ENCODE measurements at regions not wholly inside any gene's neighbourhood (a gene's known extent, or its start where the extent isn't known, plus 50 kb on each side); places are given as distances from the start of the nearest gene placed in this dataset.

- TF ChIP-seq, protein P1, sequence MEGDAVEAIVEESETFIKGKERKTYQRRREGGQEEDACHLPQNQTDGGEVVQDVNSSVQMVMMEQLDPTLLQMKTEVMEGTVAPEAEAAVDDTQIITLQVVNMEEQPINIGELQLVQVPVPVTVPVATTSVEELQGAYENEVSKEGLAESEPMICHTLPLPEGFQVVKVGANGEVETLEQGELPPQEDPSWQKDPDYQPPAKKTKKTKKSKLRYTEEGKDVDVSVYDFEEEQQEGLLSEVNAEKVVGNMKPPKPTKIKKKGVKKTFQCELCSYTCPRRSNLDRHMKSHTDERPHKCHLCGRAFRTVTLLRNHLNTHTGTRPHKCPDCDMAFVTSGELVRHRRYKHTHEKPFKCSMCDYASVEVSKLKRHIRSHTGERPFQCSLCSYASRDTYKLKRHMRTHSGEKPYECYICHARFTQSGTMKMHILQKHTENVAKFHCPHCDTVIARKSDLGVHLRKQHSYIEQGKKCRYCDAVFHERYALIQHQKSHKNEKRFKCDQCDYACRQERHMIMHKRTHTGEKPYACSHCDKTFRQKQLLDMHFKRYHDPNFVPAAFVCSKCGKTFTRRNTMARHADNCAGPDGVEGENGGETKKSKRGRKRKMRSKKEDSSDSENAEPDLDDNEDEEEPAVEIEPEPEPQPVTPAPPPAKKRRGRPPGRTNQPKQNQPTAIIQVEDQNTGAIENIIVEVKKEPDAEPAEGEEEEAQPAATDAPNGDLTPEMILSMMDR (IDR thresholded peaks at IDR 0.05; ENCODE audit: low read depth, low read length), result no peak
- DNase-seq (ENCODE audit: extremely low read depth, low read depth), result no peak
Observed at GRCh38 chr16:6114691-6115090, 1017.1 kb upstream of the EEF2KMT start.

- TF ChIP-seq, protein P1 (IDR thresholded peaks at IDR 0.05; ENCODE audit: low read depth, low read length), result no peak
- DNase-seq (ENCODE audit: extremely low read depth, low read depth), result no peak
Observed at GRCh38 chr16:6113749-6114148, 1016.2 kb upstream of the EEF2KMT start.

DNA sequence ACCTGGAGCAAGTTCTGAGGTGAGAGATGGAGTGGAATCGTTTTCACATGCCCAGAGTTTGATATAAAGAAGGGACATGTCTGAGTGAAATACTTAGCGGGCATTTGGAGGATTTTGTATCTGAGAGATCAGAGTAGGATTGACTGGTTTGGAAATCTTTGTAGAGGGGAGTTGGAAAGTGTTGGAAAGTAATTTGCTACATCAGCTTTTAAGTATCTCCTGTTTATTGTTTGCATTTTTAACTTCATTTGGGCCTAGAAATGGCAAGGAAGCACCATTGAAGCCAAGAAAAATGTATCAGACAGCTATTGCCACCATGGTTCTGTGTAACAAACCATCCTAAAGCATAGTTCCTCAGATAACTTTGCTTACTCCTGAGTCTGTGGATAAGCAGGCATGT, 1015.1 kb upstream of the EEF2KMT start:
- DNase-seq (ENCODE audit: extremely low read depth, low read depth), result no peak
- TF ChIP-seq, protein P1 (IDR thresholded peaks at IDR 0.05; ENCODE audit: low read depth, low read length), result no peak

GRCh38 chr16:6111390-6111789, 1013.8 kb upstream of the EEF2KMT start:
- TF ChIP-seq, protein P1 (IDR thresholded peaks at IDR 0.05; ENCODE audit: low read depth, low read length), result no peak
- no peak for DNase-seq (ENCODE audit: extremely low read depth, low read depth)

- TF ChIP-seq, protein P1 (IDR thresholded peaks at IDR 0.05; ENCODE audit: low read depth, low read length), result no peak
- no peak for DNase-seq (ENCODE audit: extremely low read depth, low read depth)
Observed at GRCh38 chr16:6110346-6110745, 1012.8 kb upstream of the EEF2KMT start.

DNA sequence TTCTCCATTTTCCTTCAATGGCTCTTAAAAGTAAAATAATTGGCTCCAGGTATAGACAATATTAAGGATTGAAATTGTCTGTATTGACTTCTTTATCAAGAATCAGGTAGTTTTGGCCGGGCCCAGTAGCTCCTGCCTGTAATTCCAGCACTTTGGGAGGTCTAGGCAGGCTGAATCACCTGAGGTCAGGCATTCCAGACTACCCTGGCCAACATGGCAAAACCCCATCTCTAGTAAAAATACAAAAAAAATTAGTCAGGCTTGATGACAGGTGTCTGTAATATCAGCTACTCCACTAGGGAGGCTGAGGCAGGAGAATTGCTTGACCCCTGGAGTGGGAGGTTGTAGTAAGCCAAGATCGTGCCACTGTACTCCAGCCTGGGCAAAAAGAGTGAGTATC, 1008.5 kb upstream of the EEF2KMT start:
- TF ChIP-seq, protein P1 (IDR thresholded peaks at IDR 0.05; ENCODE audit: low read depth, low read length), result no peak
- no peak for DNase-seq (ENCODE audit: extremely low read depth, low read depth)

DNA sequence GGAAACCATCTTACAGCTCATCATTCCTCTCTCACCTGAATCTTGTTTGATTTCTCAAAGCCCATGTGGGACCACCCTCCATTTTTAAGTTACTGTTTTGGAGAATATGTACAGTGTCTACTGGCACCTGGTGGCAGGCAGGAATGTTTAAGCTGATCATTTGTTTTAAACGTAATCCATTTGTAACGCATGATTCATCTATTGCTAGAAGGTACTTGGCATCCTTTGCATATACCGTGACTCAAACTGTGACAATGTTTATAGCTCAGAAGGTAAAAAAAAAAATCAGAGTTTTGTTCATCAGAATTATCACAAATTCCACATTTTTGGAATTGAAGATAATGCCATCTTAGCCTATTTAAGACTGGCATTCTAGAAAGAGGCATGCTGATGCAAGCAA, 1007.5 kb upstream of the EEF2KMT start:
- TF ChIP-seq, protein P1 (IDR thresholded peaks at IDR 0.05; ENCODE audit: low read depth, low read length), result no peak
- DNase-seq (ENCODE audit: extremely low read depth, low read depth), result no peak
